IPS-15b (cell line): ENCODE measurements at regions not wholly inside any gene's neighbourhood (a gene's known extent, or its start where the extent isn't known, plus 50 kb on each side); places are given as distances from the start of the nearest gene placed in this dataset.

Source experiments
- H3K27me3 ChIP-seq: one replicate; pipeline ENCODE4 v1.6.1; 2013; ENCODE audit warnings: low read length; ENCODE audit not compliant: control insufficient read depth, insufficient read depth
- H3K36me3 ChIP-seq: one replicate; pipeline ENCODE4 v1.6.1; 2013; ENCODE audit warnings: low read length; ENCODE audit not compliant: control insufficient read depth, insufficient read depth
- H3K4me1 ChIP-seq: one replicate; pipeline ENCODE4 v1.6.1; 2013; ENCODE audit warnings: mild to moderate bottlenecking, low read length; ENCODE audit not compliant: control insufficient read depth, insufficient read depth
- H3K4me3 ChIP-seq: one replicate; pipeline ENCODE4 v1.5.1; 2013; ENCODE audit warnings: low read depth, low read length
- H3K9ac ChIP-seq: one replicate; pipeline ENCODE4 v1.6.1; 2013; ENCODE audit warnings: low read depth, mild to moderate bottlenecking, low read length
- H3K9me3 ChIP-seq: one replicate; pipeline ENCODE4 v1.6.1; 2013; ENCODE audit warnings: mild to moderate bottlenecking, low read length; ENCODE audit not compliant: control insufficient read depth, insufficient read depth

DNA sequence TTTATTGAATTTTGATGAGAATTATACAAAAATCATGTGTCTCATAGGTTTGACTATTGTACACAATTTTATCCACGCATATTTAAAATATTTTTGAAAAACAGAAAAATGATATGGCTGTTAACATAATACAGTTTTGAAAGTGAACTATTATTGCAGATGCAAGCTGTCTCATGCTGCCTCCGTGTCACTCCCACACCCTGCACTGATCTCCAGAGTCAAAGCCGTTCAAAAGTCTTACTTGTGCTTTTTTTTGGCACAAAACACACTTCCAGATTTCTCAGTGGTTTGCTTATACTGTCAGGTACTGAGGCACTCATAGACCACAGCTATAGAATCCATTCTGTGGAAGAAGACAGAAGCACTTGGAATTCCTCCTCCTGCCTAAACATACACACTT lies 243.1 kb upstream of the ADARB2 start:
- no peaks in the 10 kb centered on the region for H3K4me1 ChIP-seq
- no peak overlapping the region for H3K9ac ChIP-seq
- no peaks in the 10 kb centered on the region for H3K9me3 ChIP-seq
- H3K27me3 ChIP-seq: no peaks in the 10 kb centered on the region
- H3K4me3 ChIP-seq: no peak overlapping the region
- H3K36me3 ChIP-seq: no peaks in the 10 kb centered on the region

GRCh38 chr10:1978584-1978983 lies 241.3 kb upstream of the ADARB2 start:
- no peak overlapping the region for H3K4me3 ChIP-seq
- no peaks in the 10 kb centered on the region for H3K27me3 ChIP-seq
- H3K9me3 ChIP-seq: no peaks in the 10 kb centered on the region
- no peak overlapping the region for H3K9ac ChIP-seq
- H3K4me1 ChIP-seq: no peaks in the 10 kb centered on the region
- H3K36me3 ChIP-seq: no peaks in the 10 kb centered on the region

GRCh38 chr10:1977461-1977860 lies 240.1 kb upstream of the ADARB2 start:
- Histone ChIP-seq H3K4me1 (no peaks in the 10 kb centered on the region), H3K36me3 (no peaks in the 10 kb centered on the region), H3K9me3 (no peaks in the 10 kb centered on the region), H3K9ac (no peak overlapping the region), H3K4me3 (no peak overlapping the region), H3K27me3 (no peaks in the 10 kb centered on the region)

- Histone ChIP-seq H3K4me3 (no peak overlapping the region), H3K9ac (no peak overlapping the region), H3K9me3 (no peaks in the 10 kb centered on the region)
Measured at GRCh38 chr10:1972406-1972805, 235.1 kb upstream of the ADARB2 start.

GRCh38 chr10:1968257-1969033 lies 231.1 kb upstream of the ADARB2 start:
- no peak overlapping the region for H3K4me3 ChIP-seq
- H3K9me3 ChIP-seq: no peaks in the 10 kb centered on the region
- no peaks in the 10 kb centered on the region for H3K27me3 ChIP-seq
- no peaks in the 10 kb centered on the region for H3K36me3 ChIP-seq
- no peak overlapping the region for H3K9ac ChIP-seq
- no peaks in the 10 kb centered on the region for H3K4me1 ChIP-seq

More at GRCh38 chr10:1972406-1972805, 235.1 kb upstream of the ADARB2 start:
- Histone ChIP-seq H3K27me3 (no peaks in the 10 kb centered on the region), H3K4me1 (no peaks in the 10 kb centered on the region), H3K36me3 (no peaks in the 10 kb centered on the region)

DNA sequence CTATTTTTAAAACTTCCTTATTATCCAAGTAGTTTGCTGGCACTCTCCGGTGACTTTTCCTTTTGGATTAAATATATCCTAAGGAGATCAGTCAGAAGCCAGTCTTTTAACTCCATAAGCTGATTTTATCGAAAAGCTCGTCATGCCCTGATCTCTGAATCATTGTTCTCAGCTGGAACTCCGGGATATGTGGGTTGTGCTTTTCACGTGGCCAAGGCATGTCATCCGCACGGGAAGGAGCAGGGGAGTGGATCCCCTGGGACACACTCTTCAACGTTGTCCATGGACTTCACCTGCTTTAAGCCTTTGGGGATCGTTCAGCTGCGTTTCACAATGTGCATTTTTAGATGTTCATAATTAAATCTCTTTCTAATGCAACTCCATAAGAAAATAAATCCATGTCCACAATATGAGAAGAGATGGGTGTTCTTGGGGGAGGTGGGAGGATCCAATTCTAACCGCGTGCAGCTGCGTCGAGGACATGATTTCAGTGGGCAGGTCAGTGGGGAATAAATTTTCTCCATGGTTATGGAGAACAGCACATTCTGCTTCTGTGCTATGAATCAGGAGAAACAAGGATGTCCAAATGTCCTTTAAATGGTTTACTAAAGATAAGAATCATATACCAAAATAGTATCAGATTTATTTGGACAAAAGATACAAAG lies 229.5 kb upstream of the ADARB2 start:
- H3K4me1 ChIP-seq: no peaks in the 10 kb centered on the region
- H3K9ac ChIP-seq: no peak overlapping the region
- H3K36me3 ChIP-seq: no peaks in the 10 kb centered on the region
- H3K9me3 ChIP-seq: no peaks in the 10 kb centered on the region
- no peak overlapping the region for H3K4me3 ChIP-seq
- no peaks in the 10 kb centered on the region for H3K27me3 ChIP-seq

GRCh38 chr10:1964476-1964875 lies 227.2 kb upstream of the ADARB2 start:
- Histone ChIP-seq H3K4me1 (no peaks in the 10 kb centered on the region), H3K9me3 (no peaks in the 10 kb centered on the region), H3K36me3 (no peaks in the 10 kb centered on the region), H3K9ac (no peak overlapping the region), H3K4me3 (no peak overlapping the region), H3K27me3 (no peaks in the 10 kb centered on the region)

DNA sequence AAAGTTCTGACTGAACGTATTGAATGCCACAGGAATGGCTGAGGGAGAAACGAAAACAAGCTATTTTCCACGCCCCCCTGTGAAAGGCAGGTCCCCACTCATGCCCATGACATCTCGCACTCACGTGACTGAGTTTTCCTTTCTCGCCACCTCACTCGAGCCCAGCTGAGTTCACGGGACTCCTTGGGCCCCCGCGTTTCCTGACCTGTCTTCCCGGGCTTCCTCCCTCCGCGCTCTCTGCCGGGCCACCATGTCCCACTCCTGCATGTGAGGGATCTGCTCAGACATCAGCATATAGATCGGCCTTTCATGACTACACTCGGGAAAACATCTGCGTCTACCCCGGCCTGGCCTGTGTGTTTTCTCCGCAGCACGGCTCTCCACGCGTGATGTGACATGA lies 226.0 kb upstream of the ADARB2 start:
- Histone ChIP-seq H3K27me3 (no peaks in the 10 kb centered on the region), H3K9me3 (no peaks in the 10 kb centered on the region), H3K9ac (no peak overlapping the region), H3K4me3 (no peak overlapping the region), H3K4me1 (no peaks in the 10 kb centered on the region), H3K36me3 (no peaks in the 10 kb centered on the region)

DNA sequence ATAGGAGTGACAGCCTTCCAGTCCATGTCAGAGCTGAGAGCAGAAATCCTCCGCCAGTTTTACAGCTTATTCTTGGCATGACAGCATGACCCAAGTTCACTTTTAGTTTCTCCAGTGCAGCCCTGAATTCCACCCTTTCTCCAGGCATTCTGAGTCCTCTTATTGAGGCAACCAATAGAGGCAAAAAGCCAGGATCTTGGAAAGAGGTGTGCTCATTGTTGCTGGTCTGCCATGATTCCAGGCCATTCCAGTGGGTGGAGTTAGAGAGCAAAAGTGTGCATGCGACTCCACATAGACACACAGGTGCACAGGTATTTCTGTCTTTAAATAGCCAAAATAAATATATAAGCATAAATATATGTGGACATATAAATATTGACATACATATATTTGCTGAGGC lies 224.7 kb upstream of the ADARB2 start:
- Histone ChIP-seq H3K9ac (no peak overlapping the region), H3K27me3 (no peaks in the 10 kb centered on the region), H3K4me3 (no peak overlapping the region), H3K9me3 (no peaks in the 10 kb centered on the region), H3K36me3 (no peaks in the 10 kb centered on the region), H3K4me1 (no peaks in the 10 kb centered on the region)

DNA sequence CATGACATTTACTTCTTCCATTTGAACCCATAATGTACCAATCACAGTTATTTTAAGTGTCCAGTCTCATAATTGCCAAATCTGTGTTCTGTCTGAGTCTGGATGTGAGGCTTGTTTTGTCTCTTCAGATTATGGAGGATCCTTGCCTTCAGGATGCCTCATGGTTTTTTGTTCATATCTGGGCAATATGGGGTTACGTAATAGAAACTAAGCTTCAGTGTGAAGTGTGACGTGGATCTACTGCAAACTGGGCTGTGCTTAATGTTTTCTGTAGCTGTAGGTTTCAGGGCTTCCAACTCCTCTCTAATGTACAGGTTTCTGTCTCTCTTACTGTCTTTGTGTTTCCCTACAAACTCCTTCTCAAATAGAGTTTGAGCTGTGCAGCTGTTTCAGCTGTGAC lies 223.7 kb upstream of the ADARB2 start:
- Histone ChIP-seq H3K9me3 (no peaks in the 10 kb centered on the region), H3K9ac (no peak overlapping the region), H3K4me1 (no peaks in the 10 kb centered on the region), H3K36me3 (no peaks in the 10 kb centered on the region), H3K4me3 (no peak overlapping the region), H3K27me3 (no peaks in the 10 kb centered on the region)

- Histone ChIP-seq H3K4me3 (no peak overlapping the region), H3K9ac (no peak overlapping the region), H3K27me3 (no peaks in the 10 kb centered on the region), H3K36me3 (no peaks in the 10 kb centered on the region), H3K9me3 (no peaks in the 10 kb centered on the region), H3K4me1 (no peaks in the 10 kb centered on the region)
Measured at GRCh38 chr10:1957057-1957456, 219.7 kb upstream of the ADARB2 start.

- H3K9ac ChIP-seq: no peak overlapping the region
- no peaks in the 10 kb centered on the region for H3K9me3 ChIP-seq
- H3K27me3 ChIP-seq: no peaks in the 10 kb centered on the region
- no peak overlapping the region for H3K4me3 ChIP-seq
- no peaks in the 10 kb centered on the region for H3K4me1 ChIP-seq
- no peaks in the 10 kb centered on the region for H3K36me3 ChIP-seq
Measured at GRCh38 chr10:1954300-1954699, 217.0 kb upstream of the ADARB2 start.
